ENCODE measurements at regions not wholly inside any gene's neighbourhood (a gene's known extent, or its start where the extent isn't known, plus 50 kb on each side); places are given as distances from the start of the nearest gene placed in this dataset.

GRCh38 chr5:135737701-135738563 is 96.5 kb upstream of the SLC25A48 start (continued):
- TF ChIP-seq CHD7 (IDR thresholded peaks at IDR 0.05; ENCODE audit: insufficient replicate concordance, low read length) = no peak
- no peak for TF ChIP-seq SUZ12 (IDR thresholded peaks at IDR 0.05; ENCODE audit: low read length)
- no peak for TF ChIP-seq EGR1 (IDR thresholded peaks at IDR 0.05; ENCODE audit: borderline replicate concordance, low read depth, low read length)
- TF ChIP-seq USF2 (IDR thresholded peaks at IDR 0.05; ENCODE audit: low read length) = no peak
- no peak for TF ChIP-seq MAFK (IDR thresholded peaks at IDR 0.05; ENCODE audit: low read depth, low read length)
- TF ChIP-seq ATF3 (IDR thresholded peaks at IDR 0.05; ENCODE audit: insufficient read depth, low read depth, low read length) = no peak
- no peak for TF ChIP-seq CBX8 (IDR thresholded peaks at IDR 0.05; ENCODE audit: borderline replicate concordance, low read depth, low read length)

All from H1 (cell line).